ENCODE measurements at regions not wholly inside any gene's neighbourhood (a gene's known extent, or its start where the extent isn't known, plus 50 kb on each side); places are given as distances from the start of the nearest gene placed in this dataset.

DNA sequence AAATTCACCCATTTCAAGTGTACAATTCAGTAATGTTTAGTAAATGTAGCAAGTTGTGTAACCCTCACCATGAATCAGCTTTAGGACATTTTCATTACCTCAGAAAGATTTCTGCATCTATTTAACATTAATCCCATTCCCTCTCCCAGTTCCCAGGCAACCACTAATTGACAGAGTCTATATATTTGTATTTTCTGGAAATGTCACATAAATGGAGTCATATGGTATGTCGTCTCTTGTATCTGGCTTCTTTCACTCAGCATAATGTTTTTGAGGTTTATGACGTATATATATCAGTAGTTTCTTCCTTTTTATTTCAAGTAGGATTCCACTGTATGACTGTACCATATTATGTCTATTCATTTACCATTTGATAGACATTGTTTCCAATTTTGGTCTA lies 199.8 kb downstream of the CYB561 start:
- no peak for DNase-seq

DNA sequence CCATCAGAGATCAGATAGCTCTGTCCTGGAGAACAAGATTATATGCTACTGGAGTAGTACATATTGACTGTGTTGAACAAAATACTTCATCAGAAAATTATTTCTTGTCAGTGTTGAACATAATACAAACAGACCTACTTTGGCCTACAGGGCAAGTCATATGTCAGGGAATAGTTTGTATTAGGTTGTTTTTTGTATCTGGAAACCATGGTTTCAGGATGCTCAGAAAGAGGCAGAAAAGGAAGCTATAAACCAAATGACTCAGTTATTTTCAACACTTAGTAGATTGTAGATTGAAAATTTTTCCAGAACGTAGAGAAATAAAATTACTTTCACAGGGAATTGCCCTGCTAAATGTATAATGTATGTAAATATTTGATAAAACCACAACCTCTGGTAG lies 198.4 kb downstream of the CYB561 start:
- no peak for DNase-seq

DNA sequence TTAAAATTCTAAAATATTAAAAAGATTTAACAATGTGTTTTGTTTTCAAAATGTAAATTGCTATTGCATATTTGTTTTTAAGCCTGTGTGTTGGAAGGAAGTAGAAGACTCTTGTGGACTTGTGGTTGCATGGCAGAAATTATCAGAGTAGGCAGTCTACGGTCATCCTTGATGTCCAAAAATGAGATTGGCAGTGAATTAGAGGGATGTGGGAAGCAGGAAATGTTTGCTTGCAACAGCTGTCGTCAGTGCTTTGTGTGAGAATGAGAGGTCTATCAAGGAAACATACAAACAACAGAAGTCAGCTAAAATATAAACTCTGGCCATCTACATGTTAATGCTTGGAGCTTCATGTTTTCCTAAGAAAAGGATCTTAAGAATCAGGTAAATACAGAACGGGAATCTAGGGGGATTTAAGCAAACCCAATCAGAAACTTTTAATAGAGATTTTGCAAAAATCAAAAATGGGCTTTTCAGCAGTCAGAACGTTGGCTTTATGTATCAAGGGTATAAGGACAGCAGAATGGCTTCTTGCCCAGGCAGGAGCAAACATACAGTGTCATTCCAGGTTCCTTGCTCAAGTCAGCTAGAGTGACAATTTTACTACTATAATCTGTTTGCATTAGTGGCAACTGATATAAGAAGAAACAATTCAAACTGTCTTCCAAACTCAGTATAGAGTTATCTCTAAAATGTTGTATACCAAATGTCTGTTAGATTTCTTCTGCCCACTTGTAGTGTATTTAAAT lies 196.7 kb downstream of the CYB561 start:
- DNase-seq, result no peak

DNA sequence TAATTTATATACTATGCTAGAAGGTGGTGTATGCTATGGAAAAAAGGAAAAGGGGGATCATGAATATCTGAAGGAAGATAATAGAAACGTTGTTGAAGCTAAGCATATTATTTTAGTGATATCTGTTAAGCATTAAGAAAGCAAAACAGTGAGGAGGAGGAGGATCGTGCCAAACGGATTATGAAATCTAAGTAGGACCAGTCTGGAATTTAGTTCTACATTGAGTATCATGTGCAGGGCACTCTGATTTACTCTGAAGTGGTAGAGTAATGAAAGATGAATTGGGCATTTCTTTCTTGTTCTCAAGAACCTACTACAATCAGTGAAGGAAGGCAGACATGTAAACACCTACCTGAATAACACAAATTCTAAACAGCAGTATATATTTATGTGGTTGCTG lies 195.3 kb downstream of the CYB561 start:
- no peak for DNase-seq

DNA sequence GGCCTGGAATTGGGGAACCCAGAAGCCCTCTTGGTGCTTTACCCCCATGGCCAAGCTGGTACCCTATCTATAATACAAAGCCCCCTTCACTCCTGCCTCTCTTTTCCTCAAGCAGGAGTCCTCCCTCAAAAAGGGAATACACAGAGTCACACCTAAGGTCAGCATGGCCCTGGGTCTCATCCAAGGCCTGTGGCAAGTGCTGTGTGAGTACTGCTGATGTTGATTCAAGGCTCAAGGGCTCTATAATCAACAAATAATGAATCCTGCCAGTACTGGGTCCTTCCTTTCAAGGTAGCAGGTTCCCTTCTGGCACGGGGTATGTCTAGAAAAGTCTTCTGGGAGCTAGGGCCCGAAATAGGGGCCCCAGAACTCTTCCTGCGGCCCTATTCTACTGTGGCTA lies 187.3 kb downstream of the CYB561 start:
- DNase-seq, result no peak

DNA sequence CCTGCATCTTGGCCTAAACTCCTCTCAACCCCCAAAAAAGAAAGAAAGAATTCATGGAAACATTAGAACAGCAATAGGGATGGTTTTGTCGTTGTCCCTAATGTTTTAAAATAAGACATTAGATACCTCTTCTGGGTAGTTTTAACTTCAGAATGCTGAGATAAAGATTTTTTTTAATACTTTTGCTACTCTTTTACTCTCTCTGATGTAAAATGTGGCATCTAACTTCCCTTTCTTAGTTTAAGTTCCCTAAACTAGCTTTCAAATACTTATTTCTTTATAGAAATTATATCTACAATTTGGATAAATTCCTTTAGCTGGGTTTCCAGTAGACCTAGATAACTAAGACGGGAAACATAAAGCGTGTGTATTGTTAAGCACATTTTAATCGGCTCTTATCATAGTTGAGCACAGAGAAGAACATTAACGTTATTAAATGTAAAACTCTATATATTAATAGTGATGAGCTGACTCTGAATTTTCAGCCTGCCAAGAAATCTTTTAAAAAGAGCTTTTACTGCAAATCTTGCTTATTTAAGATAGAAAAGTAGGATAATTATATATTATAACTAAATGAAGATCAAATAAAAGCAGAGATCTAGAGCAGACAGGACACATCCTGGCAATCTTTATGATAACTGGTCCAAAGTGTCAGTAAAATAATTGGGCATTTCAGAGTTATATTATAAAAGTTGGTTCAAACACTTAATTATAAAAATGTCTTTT lies 183.2 kb downstream of the CYB561 start:
- DNase-seq, result no peak

DNA sequence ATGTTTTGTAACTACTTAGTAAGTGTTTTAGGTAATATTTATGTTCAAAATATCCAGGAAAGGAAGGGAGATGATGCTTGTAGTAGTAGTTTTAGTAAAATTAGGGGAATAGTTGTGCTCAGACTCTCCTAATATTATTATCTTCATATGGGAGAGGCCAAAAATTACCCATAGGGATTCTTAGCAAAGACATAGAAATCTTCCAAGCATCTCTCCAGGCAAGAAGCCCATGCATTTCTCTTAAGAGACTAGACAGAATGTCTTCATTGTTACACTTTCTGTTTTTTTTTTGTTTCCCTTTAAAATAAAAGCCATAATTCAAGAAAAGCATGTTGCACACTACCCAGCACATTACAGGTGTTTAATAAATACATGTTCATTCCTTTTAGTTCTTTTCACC lies 180.6 kb downstream of the CYB561 start:
- DNase-seq, result no peak

DNA sequence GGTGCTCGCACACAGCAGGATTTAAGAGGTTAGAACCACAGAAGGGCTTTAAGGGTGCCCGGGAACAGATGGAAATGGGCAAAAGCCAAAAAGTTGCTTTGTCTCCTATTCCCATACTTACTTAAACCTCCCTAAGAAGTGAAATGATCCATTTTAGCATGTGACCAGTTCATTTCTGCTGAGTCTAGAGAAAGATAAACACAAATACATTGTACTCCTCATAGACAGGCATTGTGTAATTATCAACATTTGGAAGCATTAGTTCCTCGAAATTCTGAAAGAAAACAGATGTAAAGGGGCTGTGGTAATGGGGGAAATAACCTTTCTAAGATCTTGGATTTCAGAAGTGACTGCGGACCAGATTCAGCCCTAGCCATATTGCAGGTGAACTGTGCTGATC lies 178.3 kb downstream of the CYB561 start:
- DNase-seq, result no peak

DNA sequence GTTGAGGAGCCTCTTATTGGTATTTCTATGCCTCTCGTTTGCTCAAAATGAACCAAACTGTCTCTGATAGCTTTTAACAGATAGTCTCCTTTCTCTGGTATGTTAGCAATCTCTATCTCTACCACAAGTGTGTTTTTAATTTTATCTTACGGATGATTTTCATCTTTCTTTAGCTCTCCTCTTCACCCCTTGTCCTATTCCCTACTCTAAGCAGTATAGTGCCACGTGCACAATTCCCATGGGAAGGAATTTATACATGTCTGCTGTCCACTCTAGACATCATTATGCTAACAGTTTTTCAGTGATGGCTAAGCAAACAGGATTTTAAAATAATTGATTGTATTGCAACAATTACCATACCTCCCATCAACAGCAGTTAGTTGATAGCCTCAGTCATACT lies 177.3 kb downstream of the CYB561 start:
- no peak for DNase-seq

DNA sequence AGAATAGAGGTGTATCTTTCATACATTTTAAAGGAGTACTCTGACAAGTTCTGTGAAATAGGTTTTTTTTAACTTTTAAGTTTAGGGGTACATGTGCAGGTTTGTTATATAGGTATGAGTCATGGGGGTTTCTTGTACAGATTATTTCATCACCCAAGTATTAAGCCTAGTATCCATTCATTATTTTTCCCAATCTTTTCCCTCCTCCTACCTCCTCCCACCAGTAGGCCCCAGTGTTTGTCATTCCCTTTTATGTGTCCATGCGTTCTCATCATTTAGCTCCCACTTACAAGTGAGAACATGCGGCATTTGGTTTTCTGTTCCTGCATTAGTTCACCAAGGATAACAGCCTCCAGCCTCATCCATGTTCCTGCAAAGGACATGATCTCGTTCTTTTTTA lies 175.5 kb downstream of the CYB561 start:
- no peak for DNase-seq

DNA sequence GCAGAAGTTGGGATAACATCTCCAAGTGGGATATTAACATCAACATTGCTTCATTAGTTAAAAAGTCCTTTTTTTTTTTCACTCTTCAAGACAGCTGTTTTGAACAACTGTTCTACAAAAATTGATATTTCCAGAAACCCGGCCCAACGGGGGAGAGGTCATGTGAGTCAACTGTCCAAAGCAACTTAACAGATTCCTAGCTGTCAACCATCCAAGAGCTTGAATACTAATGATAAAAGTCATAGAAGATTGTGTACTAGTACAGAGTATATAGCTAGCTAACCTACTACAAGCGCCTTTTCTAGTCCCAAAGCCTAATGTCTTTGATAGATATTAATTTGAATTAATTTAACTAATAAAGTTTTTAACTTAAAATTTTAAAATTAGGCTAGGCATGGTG lies 172.0 kb downstream of the CYB561 start:
- DNase-seq, result no peak

DNA sequence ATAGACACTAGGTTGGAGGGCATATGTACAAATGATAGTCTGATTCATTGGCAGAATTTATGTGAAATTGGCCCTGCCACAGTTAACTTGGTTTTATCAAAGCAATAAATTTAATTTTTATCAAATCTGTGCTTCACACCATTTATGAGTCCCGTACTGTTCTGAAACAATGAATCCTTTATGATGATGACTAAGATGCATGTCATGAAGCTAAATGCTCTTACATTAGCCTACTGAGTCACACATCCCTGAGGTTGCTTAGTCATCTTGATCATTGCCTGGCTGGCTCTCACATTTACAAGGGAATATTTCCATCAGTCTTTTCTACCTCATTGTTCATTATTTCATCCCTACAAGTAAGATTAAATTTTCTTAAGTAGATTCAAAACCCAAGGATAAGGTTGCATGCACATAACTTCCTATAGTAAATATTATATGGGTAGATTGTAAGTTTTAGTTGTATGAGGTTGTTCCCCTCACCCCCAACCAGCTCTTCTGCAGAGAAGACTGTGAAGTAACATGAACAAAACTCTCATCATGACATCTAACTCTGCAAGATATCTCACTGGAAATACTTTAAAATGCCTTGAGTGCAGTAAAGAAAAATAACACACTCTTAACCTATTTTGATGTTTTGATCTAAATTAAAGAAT lies 170.7 kb downstream of the CYB561 start:
- DNase-seq, result peak in 4 of 58 donors; percentile 7 to 18 (median 12)

DNA sequence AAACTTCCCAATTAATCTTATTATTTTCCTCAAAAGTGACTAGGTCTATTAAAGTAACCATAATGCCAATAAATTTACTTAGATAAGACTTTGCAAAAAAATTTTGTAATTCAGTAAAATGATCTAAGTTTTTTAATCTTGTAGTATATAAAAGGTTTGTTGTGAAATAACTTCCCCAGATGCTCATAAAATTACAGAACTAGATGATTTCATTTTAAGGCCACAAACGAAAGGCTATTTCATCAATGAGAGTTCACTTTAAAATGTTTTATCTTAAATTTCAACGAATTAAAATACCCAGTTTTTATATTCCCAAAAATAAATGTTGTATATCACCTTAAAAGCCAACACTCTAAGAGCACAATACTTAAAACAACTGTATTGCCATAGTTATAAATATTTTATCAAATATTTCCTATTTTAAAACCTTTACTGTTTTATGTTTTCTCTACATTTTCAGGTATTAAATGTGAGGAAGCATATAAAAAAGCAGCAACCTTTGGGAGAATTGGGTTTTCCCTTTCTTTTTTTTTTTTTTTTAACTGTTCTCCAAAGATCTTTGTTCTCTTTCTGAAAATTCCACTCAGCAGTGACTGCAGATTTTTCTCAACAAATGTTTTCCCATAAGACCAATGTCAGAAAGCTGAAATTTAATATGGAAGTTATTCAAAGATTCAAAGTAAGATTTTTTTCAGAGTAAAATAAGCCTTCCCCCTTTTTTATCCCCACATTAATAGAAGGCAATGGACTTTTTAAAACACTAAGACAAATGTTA lies 169.9 kb downstream of the CYB561 start:
- no peak for DNase-seq

DNA sequence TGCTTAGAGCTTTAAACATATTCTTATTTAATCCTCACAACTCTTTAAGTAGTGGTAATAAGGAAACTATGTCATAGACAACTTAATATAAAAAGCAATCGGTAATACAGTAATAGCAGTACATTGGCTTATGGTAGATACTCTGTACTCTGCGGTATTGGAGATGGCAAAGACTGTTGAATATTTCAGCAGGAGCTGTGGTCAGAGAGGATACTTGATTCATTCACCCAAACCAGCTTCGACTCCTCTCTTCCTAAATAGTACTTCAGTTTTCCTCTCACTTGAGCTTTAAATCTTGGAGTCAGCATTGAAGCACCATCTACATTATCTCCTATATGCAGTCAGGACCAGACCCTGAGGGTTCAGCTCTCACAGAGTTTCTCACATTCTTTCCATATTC lies 169.3 kb downstream of the CYB561 start:
- DNase-seq, result no peak

DNA sequence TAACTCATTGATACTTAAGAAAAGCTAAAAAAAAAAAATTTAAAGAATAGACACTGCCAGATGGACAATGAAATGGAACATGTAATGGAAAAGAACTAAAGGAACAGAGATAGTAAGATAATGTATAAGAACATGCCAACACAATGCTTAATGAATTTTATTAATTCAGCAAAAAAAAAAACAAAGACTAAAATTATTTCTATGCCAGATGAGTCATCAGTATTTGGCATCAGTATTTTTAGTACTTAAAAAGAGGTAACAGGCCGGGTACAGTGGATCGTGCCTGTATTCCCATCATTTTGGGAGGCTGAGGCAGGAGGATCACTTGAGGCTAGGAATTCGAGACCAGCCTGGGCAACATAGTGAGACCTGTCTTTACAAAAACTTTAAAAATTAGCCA lies 168.5 kb downstream of the CYB561 start:
- DNase-seq, result no peak

DNA sequence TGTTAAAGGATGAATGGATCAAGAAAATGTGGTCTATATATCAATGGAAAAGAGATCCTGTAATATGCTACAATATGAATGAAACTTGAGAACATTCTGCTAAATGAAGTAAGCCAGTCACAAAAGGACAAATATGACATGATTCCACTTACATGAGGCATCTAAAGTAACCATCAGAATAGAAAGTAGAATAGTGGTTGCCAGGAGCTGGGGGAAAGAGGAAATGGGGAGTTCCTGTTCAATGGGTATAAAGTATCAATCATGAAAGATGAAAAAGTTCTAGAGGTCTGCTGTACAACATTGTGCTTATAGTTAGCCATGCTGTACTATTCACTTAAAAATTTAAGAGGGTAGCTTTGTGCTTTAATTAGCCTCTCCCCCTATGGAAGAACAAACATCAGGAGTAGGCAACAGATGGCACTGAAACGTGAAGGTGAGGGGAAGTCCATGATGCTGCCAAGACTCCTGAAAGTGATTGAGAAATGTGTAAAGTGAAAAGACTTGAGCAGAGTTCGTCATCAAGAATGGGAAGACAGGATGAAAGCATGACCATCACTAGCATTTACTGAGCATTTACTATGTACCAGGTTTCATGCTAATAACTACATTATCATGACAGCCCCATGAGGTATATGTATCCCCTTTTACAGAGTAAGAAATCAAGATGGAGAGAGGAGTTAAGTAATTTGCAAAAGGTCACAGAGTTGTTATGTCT lies 167.2 kb downstream of the CYB561 start:
- DNase-seq, result no peak

DNA sequence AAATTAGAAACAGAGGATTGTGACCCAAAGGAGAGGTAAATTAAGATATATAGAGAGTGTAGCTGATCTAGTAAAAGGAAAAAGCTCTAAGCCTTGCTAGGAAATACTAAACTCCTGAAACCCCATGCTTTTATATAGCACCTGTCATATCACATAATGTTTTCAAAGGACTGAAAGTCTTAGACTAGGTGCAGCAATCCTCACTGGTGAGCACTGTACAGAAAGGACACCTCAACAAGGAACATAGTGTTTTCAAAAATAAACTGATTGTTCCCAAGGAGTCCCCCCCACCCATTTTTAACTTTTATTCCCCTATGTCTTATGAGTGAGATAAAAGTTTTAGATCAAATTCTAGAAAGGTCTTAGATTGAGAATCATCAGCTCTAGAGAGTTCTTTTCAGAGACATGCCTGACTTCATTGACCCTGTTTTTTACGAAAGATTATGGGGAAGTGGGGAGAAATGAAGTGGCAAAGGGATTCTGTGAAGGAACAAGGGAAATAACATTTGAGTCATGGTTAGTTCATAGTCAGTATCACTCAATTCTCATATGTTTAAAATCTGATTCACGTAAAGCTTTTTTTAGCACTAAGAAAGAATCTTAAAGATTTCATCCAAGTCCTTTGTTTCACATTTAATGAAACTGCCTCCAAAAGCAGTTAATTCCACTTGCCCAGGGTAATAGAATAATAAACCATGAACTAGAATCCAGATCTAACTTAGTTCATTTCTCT lies 166.4 kb downstream of the CYB561 start:
- DNase-seq, result no peak

DNA sequence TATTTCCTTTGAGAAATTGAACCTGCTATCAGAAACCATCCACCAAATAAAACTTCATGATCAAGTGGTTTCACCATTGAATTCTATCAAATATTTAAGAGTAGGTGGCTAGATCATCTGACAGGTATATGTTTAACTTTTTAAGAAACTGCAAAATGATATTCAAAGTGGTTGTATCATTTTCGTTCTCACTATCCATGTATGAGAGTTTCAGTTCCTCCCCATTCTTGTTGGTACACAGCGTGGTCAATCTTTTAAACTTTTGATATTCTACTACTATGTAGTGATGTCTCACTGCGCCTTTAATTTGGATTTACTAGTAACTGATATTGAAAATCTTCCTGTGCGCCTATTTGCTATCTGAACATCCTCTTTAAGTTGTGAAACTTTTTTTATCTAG lies 163.7 kb downstream of the CYB561 start:
- DNase-seq, result no peak

DNA sequence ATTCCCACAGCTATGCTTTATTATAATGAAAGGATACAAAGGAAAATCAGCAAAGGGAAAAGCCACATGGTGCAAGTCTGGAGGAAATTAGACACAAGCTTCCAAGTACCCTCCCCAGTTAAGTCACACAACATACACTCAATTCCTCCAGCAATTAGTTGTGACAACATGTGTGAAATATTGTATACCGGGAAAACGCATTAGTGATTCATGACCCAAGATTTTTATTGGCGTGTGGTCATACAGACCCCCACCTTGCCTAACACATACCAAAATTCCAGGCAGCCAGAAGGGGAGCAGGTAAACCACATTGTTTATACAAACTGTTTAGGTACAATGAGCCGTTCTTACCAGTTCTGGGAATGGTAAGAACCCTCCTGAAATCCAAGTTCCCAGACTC lies 160.6 kb downstream of the CYB561 start:
- DNase-seq, result no peak

DNA sequence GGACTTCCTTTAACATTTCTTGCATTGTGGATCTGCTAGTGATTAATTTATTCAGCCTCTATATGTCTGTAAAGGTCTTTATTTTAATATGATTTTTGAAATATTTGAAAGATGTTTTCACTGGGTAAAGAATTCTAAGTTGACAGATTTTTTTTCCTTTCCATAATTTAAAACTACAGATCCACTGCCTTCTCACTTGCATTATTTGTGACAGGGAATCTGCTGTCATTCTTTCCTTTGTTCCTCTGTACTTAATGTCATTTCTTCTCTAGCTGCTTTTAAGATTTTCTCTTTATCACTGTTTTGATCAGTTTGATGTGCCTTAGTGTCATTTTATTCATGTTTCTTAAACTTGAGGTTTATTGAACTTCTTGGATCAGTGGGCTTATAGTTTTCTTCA lies 159.9 kb downstream of the CYB561 start:
- no peak for DNase-seq

Data from anterior cingulate cortex (tissue), 58 donors.